ENCODE measurements at regions not wholly inside any gene's neighbourhood (a gene's known extent, or its start where the extent isn't known, plus 50 kb on each side); places are given as distances from the start of the nearest gene placed in this dataset.

DNA sequence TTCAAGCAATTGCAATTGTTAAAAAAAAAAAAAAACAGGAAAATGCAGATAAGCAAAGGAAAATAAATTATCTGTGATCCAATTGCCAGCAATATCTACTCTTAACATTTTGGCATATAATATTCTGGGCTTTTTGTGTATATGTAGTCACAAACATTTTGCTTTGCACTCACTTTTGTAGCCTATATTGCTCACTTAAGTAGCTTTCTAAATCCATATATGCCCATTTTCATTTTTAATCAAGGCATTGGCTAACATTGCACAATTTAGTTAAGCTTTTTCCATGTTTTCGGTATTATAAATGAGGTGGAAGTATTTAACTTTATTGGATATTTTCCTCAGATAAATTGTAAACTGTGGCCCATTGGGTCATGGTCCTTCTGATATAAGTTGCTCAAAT, 466.3 kb upstream of the ATP2B1 start:
- TF ChIP-seq CTCF (IDR thresholded peaks at IDR 0.05): no peak
- intact Hi-C loops (cut with DNase I): no loop called here
- Histone ChIP-seq H3K9me3 (peaks cover 0 to 7% (median 0%) of the 10 kb centered on the region in 11 donors), H3K27me3 (no peaks in the 10 kb centered on the region), H3K4me3 (no peak overlapping the region), H3K36me3 (no peaks in the 10 kb centered on the region), H3K4me1 (no peaks in the 10 kb centered on the region), H3K27ac (no peak overlapping the region)
- ATAC-seq (no peak), DNase-seq (no peak)
- WGBS, 2 donors: 97 to 100% methylated on average over 1 of the region's 1 CpG

DNA sequence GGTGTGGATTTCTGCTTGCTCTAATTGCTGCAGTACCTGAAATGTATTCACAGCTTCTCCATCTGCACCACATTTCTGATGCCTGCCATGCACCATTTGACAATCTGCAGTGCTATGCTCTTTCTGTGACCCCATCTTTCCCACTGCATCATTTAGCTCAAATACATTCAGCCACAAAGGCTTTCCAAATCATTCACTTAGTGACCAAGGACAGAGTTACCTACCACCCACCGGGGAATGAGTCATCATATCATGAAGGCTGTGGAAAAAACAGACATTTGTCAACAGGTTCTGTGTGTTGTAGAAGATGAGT, 465.5 kb upstream of the ATP2B1 start:
- Histone ChIP-seq H3K4me3 (no peak overlapping the region), H3K27ac (no peak overlapping the region), H3K9me3 (peaks cover 0 to 7% (median 0%) of the 10 kb centered on the region in 11 donors), H3K36me3 (no peaks in the 10 kb centered on the region), H3K27me3 (no peaks in the 10 kb centered on the region), H3K4me1 (no peaks in the 10 kb centered on the region)
- DNase-seq: no peak
- ATAC-seq: no peak
- no peak for TF ChIP-seq CTCF (IDR thresholded peaks at IDR 0.05)
- intact Hi-C loops (cut with DNase I): no loop called here
- WGBS, 2 donors: 24 to 60% methylated on average over 1 of the region's 1 CpG

DNA sequence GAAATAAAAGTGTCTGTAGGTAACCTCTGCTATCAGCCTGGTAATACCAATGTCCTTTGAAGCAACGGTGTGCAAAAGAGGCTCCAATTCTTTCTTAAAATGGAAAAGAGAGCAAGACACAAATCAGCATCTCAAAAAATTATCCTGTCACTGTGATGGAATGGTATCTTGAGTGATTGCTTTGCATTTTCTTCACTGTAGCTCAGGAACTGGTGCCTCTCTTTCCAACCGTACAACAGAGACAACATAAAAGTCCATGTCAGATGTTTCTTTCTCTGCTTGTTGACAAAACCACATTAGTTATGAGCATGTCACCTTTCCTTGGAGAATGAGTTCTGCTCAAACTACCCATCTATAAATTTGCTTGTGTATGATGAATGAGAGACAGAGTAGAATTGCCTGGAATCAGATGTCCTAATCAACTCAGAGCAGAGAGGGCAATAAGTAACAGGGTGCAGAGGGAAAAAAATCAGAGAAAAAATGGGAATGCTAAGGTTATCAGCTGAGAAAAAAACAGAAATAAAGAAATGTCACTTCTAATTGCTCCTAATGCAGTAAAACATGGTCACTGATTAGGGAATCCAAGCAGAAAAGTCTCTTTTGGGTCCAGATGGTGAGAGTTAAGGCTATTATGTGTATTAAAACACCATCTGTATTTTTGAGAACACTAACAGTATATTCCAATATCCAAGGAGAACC, 465.0 kb upstream of the ATP2B1 start:
- 79 to 87% methylated on average over 2 of the region's 2 CpGs for WGBS, 2 donors
- DNase-seq (no peak), ATAC-seq (no peak)
- Histone ChIP-seq H3K27ac (no peak overlapping the region), H3K4me3 (no peak overlapping the region), H3K9me3 (peaks cover 0 to 7% (median 0%) of the 10 kb centered on the region in 11 donors), H3K36me3 (no peaks in the 10 kb centered on the region), H3K27me3 (no peaks in the 10 kb centered on the region), H3K4me1 (no peaks in the 10 kb centered on the region)
- intact Hi-C loops (cut with DNase I): no loop called here
- no peak for TF ChIP-seq CTCF (IDR thresholded peaks at IDR 0.05)

GRCh38 chr12:90172524-90172923, 463.9 kb upstream of the ATP2B1 start:
- DNase-seq: no peak
- TF ChIP-seq CTCF (IDR thresholded peaks at IDR 0.05): no peak
- peaks cover 0 to 4% (median 0%) of the 10 kb centered on the region in 11 donors for H3K9me3 ChIP-seq
- H3K4me3 ChIP-seq: no peak overlapping the region
- H3K27me3 ChIP-seq: no peaks in the 10 kb centered on the region
- H3K4me1 ChIP-seq: no peaks in the 10 kb centered on the region
- WGBS, 2 donors: 94 to 95% methylated on average over 3 of the region's 3 CpGs
- ATAC-seq: no peak
- no peaks in the 10 kb centered on the region for H3K36me3 ChIP-seq
- intact Hi-C loops (cut with DNase I): no loop called here
- H3K27ac ChIP-seq: no peak overlapping the region

Data from heart right ventricle (tissue), 16 donors.